ENCODE measurements at regions not wholly inside any gene's neighbourhood (a gene's known extent, or its start where the extent isn't known, plus 50 kb on each side); places are given as distances from the start of the nearest gene placed in this dataset.

DNA sequence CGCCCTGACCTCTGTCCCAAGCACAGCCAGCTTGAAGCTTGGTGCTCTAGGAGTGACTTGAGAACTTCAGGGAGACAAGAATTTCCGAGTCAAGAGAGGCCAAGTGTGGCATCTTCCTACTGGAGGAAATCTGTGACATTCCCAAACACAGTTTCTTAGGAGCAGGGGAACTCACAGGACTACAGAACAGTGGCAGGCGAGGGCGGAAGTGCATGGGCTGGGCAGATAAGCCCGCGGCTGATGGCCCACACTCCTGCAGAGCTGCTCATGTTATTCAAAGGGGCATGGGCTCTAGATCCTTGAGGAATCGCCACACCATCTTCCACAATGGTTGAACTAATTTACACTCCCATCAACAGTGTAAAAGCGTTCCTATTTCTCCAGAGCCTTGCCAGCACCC lies 168.8 kb downstream of the KATNAL1 start:
- H3K27me3 Mint-ChIP-seq (ENCODE audit: low read depth) = no peaks in the 10 kb centered on the region; the same call in none of the 2 replicates
- no peak for TF ChIP-seq ZNF121 (CRISPR knock-in tag; IDR thresholded peaks at IDR 0.05)
- TF ChIP-seq, protein P1, sequence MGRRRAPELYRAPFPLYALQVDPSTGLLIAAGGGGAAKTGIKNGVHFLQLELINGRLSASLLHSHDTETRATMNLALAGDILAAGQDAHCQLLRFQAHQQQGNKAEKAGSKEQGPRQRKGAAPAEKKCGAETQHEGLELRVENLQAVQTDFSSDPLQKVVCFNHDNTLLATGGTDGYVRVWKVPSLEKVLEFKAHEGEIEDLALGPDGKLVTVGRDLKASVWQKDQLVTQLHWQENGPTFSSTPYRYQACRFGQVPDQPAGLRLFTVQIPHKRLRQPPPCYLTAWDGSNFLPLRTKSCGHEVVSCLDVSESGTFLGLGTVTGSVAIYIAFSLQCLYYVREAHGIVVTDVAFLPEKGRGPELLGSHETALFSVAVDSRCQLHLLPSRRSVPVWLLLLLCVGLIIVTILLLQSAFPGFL (CRISPR knock-in tag; IDR thresholded peaks at IDR 0.05; ENCODE audit: borderline replicate concordance) = no peak
- TF ChIP-seq TCF7 (CRISPR knock-in tag; IDR thresholded peaks at IDR 0.05; ENCODE audit: low read depth) = no peak
- TF ChIP-seq, protein P2, sequence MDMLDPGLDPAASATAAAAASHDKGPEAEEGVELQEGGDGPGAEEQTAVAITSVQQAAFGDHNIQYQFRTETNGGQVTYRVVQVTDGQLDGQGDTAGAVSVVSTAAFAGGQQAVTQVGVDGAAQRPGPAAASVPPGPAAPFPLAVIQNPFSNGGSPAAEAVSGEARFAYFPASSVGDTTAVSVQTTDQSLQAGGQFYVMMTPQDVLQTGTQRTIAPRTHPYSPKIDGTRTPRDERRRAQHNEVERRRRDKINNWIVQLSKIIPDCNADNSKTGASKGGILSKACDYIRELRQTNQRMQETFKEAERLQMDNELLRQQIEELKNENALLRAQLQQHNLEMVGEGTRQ (CRISPR knock-in tag; IDR thresholded peaks at IDR 0.05) = no peak
- no peak for TF ChIP-seq ETV6 (CRISPR knock-in tag; IDR thresholded peaks at IDR 0.05)
- TF ChIP-seq, protein P3, sequence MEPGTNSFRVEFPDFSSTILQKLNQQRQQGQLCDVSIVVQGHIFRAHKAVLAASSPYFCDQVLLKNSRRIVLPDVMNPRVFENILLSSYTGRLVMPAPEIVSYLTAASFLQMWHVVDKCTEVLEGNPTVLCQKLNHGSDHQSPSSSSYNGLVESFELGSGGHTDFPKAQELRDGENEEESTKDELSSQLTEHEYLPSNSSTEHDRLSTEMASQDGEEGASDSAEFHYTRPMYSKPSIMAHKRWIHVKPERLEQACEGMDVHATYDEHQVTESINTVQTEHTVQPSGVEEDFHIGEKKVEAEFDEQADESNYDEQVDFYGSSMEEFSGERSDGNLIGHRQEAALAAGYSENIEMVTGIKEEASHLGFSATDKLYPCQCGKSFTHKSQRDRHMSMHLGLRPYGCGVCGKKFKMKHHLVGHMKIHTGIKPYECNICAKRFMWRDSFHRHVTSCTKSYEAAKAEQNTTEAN (CRISPR knock-in tag; IDR thresholded peaks at IDR 0.05) = no peak
- TF ChIP-seq ZNF671 (CRISPR knock-in tag; IDR thresholded peaks at IDR 0.05) = no peak
- TF ChIP-seq, protein P4, sequence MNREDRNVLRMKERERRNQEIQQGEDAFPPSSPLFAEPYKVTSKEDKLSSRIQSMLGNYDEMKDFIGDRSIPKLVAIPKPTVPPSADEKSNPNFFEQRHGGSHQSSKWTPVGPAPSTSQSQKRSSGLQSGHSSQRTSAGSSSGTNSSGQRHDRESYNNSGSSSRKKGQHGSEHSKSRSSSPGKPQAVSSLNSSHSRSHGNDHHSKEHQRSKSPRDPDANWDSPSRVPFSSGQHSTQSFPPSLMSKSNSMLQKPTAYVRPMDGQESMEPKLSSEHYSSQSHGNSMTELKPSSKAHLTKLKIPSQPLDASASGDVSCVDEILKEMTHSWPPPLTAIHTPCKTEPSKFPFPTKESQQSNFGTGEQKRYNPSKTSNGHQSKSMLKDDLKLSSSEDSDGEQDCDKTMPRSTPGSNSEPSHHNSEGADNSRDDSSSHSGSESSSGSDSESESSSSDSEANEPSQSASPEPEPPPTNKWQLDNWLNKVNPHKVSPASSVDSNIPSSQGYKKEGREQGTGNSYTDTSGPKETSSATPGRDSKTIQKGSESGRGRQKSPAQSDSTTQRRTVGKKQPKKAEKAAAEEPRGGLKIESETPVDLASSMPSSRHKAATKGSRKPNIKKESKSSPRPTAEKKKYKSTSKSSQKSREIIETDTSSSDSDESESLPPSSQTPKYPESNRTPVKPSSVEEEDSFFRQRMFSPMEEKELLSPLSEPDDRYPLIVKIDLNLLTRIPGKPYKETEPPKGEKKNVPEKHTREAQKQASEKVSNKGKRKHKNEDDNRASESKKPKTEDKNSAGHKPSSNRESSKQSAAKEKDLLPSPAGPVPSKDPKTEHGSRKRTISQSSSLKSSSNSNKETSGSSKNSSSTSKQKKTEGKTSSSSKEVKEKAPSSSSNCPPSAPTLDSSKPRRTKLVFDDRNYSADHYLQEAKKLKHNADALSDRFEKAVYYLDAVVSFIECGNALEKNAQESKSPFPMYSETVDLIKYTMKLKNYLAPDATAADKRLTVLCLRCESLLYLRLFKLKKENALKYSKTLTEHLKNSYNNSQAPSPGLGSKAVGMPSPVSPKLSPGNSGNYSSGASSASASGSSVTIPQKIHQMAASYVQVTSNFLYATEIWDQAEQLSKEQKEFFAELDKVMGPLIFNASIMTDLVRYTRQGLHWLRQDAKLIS (CRISPR knock-in tag; IDR thresholded peaks at IDR 0.05; ENCODE audit: borderline replicate concordance) = no peak
- TF ChIP-seq, protein P5, sequence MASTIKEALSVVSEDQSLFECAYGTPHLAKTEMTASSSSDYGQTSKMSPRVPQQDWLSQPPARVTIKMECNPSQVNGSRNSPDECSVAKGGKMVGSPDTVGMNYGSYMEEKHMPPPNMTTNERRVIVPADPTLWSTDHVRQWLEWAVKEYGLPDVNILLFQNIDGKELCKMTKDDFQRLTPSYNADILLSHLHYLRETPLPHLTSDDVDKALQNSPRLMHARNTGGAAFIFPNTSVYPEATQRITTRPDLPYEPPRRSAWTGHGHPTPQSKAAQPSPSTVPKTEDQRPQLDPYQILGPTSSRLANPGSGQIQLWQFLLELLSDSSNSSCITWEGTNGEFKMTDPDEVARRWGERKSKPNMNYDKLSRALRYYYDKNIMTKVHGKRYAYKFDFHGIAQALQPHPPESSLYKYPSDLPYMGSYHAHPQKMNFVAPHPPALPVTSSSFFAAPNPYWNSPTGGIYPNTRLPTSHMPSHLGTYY (CRISPR knock-in tag; IDR thresholded peaks at IDR 0.05) = no peak
- TF ChIP-seq, protein P6, sequence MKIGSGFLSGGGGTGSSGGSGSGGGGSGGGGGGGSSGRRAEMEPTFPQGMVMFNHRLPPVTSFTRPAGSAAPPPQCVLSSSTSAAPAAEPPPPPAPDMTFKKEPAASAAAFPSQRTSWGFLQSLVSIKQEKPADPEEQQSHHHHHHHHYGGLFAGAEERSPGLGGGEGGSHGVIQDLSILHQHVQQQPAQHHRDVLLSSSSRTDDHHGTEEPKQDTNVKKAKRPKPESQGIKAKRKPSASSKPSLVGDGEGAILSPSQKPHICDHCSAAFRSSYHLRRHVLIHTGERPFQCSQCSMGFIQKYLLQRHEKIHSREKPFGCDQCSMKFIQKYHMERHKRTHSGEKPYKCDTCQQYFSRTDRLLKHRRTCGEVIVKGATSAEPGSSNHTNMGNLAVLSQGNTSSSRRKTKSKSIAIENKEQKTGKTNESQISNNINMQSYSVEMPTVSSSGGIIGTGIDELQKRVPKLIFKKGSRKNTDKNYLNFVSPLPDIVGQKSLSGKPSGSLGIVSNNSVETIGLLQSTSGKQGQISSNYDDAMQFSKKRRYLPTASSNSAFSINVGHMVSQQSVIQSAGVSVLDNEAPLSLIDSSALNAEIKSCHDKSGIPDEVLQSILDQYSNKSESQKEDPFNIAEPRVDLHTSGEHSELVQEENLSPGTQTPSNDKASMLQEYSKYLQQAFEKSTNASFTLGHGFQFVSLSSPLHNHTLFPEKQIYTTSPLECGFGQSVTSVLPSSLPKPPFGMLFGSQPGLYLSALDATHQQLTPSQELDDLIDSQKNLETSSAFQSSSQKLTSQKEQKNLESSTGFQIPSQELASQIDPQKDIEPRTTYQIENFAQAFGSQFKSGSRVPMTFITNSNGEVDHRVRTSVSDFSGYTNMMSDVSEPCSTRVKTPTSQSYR (CRISPR knock-in tag; IDR thresholded peaks at IDR 0.05) = no peak
- no peak for TF ChIP-seq GTF2I (CRISPR knock-in tag; conservative IDR thresholded peaks at IDR 0.05)
- no peak for TF ChIP-seq ELF4 (CRISPR knock-in tag; IDR thresholded peaks at IDR 0.05; ENCODE audit: low read depth)
- no peak for TF ChIP-seq ATF1 (CRISPR knock-in tag; IDR thresholded peaks at IDR 0.05)
- TF ChIP-seq CREM (CRISPR knock-in tag; IDR thresholded peaks at IDR 0.05) = no peak
- TF ChIP-seq RELA (CRISPR knock-in tag; IDR thresholded peaks at IDR 0.05; ENCODE audit: borderline replicate concordance) = no peak
- TF ChIP-seq, protein P7, sequence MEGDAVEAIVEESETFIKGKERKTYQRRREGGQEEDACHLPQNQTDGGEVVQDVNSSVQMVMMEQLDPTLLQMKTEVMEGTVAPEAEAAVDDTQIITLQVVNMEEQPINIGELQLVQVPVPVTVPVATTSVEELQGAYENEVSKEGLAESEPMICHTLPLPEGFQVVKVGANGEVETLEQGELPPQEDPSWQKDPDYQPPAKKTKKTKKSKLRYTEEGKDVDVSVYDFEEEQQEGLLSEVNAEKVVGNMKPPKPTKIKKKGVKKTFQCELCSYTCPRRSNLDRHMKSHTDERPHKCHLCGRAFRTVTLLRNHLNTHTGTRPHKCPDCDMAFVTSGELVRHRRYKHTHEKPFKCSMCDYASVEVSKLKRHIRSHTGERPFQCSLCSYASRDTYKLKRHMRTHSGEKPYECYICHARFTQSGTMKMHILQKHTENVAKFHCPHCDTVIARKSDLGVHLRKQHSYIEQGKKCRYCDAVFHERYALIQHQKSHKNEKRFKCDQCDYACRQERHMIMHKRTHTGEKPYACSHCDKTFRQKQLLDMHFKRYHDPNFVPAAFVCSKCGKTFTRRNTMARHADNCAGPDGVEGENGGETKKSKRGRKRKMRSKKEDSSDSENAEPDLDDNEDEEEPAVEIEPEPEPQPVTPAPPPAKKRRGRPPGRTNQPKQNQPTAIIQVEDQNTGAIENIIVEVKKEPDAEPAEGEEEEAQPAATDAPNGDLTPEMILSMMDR (IDR thresholded peaks at IDR 0.05) = no peak
- peaks cover 6% of the 10 kb centered on the region for H3K9me3 Mint-ChIP-seq
- peaks cover 5% of the 10 kb centered on the region; the same call in 1 of the 2 replicates for H3K4me1 Mint-ChIP-seq
- ATAC-seq = no peak
- H3K27ac Mint-ChIP-seq = no peak overlapping the region
- no peak for DNase-seq (ENCODE audit: low spot score)
- POLR2A ChIA-PET = no interaction called here
- H3K4me3 Mint-ChIP-seq = no peak overlapping the region
- H3K36me3 Mint-ChIP-seq = no peaks in the 10 kb centered on the region
- CTCF ChIA-PET = no interaction called here
